Epithelial cell of proximal tubule (primary cell): ENCODE measurements at regions not wholly inside any gene's neighbourhood (a gene's known extent, or its start where the extent isn't known, plus 50 kb on each side); places are given as distances from the start of the nearest gene placed in this dataset.

Experiments
- DNase-seq: peaks from one replicate; pipeline ENCODE4 v3.0.0-alpha.2; 2011; ENCODE audit warnings: low read depth
- H3K4me3 ChIP-seq: 2 replicates; pipeline ENCODE4 v1.5.1; 2011; ENCODE audit warnings: low read depth, mild to moderate bottlenecking, low read length
- CTCF ChIP-seq: conservative IDR thresholded peaks from 2 replicates; pipeline ENCODE4 v1.5.1; 2012; ENCODE audit warnings: low read depth, mild to moderate bottlenecking, low read length

GRCh38 chr18:24530630-24531111 lies 70.2 kb downstream of the HRH4 start:
- no peak for TF ChIP-seq CTCF
- no peak overlapping the region for H3K4me3 ChIP-seq
- DNase-seq: peak; percentile 22

DNA sequence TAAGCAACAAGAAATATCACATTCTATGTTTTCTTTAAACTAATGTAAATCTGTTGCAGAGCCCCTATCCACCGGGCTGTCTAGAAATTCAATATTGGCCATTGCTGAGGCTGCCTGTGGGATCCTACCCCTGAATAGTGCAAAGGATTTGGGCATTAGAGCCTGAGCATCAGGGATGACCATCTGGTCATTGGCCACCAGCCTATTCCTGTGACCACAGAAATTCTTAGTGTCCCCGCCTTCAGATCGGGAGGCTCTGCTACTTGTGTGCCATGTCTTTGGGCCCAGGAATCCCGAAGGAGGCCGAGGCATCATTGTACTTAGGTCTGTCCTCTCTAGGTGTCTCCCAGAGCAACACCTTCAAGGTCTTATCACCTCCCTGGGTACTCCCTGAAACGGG lies 73.8 kb downstream of the HRH4 start:
- DNase-seq: no peak
- no peak for TF ChIP-seq CTCF
- H3K4me3 ChIP-seq: no peak overlapping the region

DNA sequence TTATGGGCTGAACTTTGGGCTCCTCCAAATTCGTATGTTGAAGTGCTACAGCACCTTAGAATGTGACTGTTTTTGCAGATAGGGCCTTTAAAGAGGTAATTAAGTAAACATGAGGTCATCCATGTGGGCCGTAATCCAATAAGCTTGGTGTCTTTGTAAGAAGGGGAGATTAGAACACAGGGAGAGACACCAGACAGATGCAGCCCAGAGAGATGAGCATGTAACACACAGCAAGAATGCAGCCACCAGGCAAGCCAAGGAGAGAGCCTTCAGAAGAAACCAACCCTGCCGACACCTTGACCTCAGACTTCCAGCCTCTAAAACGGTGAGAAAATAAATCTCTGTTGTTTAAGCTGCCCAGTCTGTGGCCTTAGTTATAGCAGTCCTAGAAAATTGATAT lies 74.3 kb downstream of the HRH4 start:
- H3K4me3 ChIP-seq: no peak overlapping the region
- TF ChIP-seq CTCF: no peak
- no peak for DNase-seq

- no peak for DNase-seq
- TF ChIP-seq CTCF: no peak
- H3K4me3 ChIP-seq: no peak overlapping the region
Measured at GRCh38 chr18:24535527-24536295, 75.3 kb downstream of the HRH4 start.

DNA sequence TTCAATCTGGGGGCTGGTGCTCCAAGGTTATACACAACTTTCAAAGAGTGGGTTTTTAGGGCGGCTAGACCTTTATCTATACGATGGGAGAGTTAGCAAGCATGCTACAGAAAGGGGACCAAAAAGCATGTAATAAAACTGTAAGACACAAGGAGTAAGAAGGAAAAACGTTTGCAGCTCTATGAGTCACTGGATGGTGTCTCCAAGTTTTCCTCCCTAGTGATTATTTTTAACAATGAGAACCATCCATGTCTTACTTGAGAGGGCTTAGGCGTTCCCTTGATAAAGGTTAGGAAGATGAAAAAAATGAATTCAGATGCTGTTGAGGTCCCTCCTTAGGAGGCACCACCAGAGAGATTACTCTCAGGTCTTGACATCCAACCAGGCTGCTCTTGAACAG lies 75.9 kb downstream of the HRH4 start:
- no peak for TF ChIP-seq CTCF
- DNase-seq: no peak
- no peak overlapping the region for H3K4me3 ChIP-seq

DNA sequence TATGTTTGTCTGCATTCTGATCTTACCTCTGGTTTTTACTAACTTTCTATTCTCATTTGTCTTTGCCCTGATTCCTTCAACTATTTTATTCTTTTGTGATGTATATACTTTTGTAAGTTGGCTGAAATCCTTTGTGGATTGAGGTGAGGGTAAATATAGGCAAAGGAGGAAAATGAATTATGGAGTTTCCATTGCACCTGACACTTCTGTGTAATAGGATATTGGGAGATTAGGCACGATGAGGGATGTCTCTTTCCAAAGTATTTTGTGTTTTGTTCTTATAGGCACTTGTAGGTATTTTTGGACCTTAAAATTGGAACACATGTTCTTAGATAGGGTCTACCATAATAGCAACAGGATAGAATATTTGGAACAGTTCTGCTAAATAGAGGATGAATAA lies 76.4 kb downstream of the HRH4 start:
- no peak for DNase-seq
- H3K4me3 ChIP-seq: no peak overlapping the region
- no peak for TF ChIP-seq CTCF
